Body of pancreas (tissue), 4 donors: ENCODE measurements at regions not wholly inside any gene's neighbourhood (a gene's known extent, or its start where the extent isn't known, plus 50 kb on each side); places are given as distances from the start of the nearest gene placed in this dataset.

Experiments
- POLR2A ChIP-seq, 3 donors: fragments of 450-650 bp; IDR thresholded peaks; one replicate each; pipeline ENCODE4 v1.6.1; 2016; ENCODE audit warnings: antibody characterized with exemption in 3 of 3, mild to moderate bottlenecking in 2 of 3
- TF ChIP-seq, protein P1 (sequence below), 7 experiments: fragments of 450-650 bp in 4 of 7; fragments of 200-600 bp in 3 of 7; sonication (generic) in 3 of 7; IDR thresholded peaks; one replicate each; pipeline ENCODE4 v1.5.1; 2016 to 2019; ENCODE audit warnings: antibody characterized with exemption in 7 of 7

GRCh38 chr12:24725616-24726015 lies 223.3 kb downstream of the BCAT1 start:
- TF ChIP-seq, protein P1, sequence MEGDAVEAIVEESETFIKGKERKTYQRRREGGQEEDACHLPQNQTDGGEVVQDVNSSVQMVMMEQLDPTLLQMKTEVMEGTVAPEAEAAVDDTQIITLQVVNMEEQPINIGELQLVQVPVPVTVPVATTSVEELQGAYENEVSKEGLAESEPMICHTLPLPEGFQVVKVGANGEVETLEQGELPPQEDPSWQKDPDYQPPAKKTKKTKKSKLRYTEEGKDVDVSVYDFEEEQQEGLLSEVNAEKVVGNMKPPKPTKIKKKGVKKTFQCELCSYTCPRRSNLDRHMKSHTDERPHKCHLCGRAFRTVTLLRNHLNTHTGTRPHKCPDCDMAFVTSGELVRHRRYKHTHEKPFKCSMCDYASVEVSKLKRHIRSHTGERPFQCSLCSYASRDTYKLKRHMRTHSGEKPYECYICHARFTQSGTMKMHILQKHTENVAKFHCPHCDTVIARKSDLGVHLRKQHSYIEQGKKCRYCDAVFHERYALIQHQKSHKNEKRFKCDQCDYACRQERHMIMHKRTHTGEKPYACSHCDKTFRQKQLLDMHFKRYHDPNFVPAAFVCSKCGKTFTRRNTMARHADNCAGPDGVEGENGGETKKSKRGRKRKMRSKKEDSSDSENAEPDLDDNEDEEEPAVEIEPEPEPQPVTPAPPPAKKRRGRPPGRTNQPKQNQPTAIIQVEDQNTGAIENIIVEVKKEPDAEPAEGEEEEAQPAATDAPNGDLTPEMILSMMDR (IDR thresholded peaks at IDR 0.05), result no peak
- TF ChIP-seq POLR2A (IDR thresholded peaks at IDR 0.05), result no peak
